ENCODE measurements at regions not wholly inside any gene's neighbourhood (a gene's known extent, or its start where the extent isn't known, plus 50 kb on each side); places are given as distances from the start of the nearest gene placed in this dataset.
"Not testable (repeated sequence)": the region's sequence is repeated elsewhere in the genome, so short reads cannot be mapped to it uniquely, and the experiment has no call there.

- TF ChIP-seq Cebpa-rat (IDR thresholded peaks at IDR 0.05) = no peak
- Histone ChIP-seq H3K4me1 (no peaks in the 10 kb centered on the region), H3K4me3 (no peak overlapping the region), H3K9ac (no peak overlapping the region), H3K36me3 (no peaks in the 10 kb centered on the region), H3K9me3 (replicated peaks in 1 of 11) (peaks cover 0 to 8% (median 0%) of the 10 kb centered on the region in 11 experiments; a peak in 3 of 22 replicates), H3K27ac (no peak overlapping the region), H4K20me1 (no peaks in the 10 kb centered on the region), H3K27me3 (no peaks in the 10 kb centered on the region), H3K4me2 (no peak overlapping the region)
These were observed 111.7 kb upstream of the HS3ST4 start for GRCh38 chr16:25580041-25580440.

DNA sequence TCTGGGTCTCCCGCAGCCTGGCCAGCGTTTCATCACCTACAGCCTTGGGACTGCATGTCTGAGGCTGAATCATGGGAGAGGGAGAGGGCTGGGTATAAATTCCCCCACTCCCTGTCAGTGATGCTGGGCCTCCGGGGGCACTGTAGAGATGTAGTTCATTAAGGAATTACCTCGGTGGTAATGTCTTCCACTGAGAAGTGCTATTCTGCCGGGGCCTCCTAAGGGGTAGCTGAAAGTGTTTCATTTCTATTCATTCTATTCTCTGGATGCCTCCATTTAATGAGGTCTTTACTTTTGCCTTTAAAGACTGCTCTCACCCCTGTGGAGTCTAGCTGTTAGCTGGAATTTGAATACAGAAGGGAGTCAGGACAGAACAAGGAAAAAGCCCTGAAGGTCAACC, 116.4 kb upstream of the HS3ST4 start:
- Histone ChIP-seq H3K4me2 (no peak overlapping the region), H3K36me3 (no peaks in the 10 kb centered on the region), H3K4me1 (no peaks in the 10 kb centered on the region), H3K4me3 (no peak overlapping the region), H3K9ac (no peak overlapping the region), H3K27ac (no peak overlapping the region), H3K27me3 (no peaks in the 10 kb centered on the region), H4K20me1 (no peaks in the 10 kb centered on the region), H3K9me3 (replicated peaks in 1 of 11) (peaks cover 0 to 8% (median 0%) of the 10 kb centered on the region in 11 experiments; a peak in 3 of 22 replicates)
- TF ChIP-seq Cebpa-rat (IDR thresholded peaks at IDR 0.05) = no peak

- no peak for TF ChIP-seq Cebpa-rat (IDR thresholded peaks at IDR 0.05)
- Histone ChIP-seq H4K20me1 (no peaks in the 10 kb centered on the region), H3K9me3 (replicated peaks in 1 of 11) (peaks cover 0 to 22% (median 10%) of the 10 kb centered on the region in 11 experiments; a peak in 15 of 22 replicates), H3K4me1 (no peaks in the 10 kb centered on the region), H3K4me3 (no peak overlapping the region), H3K9ac (no peak overlapping the region), H3K36me3 (no peaks in the 10 kb centered on the region), H3K4me2 (no peak overlapping the region), H3K27ac (no peak overlapping the region), H3K27me3 (no peaks in the 10 kb centered on the region)
These were observed 120.0 kb upstream of the HS3ST4 start for GRCh38 chr16:25571712-25572111.

DNA sequence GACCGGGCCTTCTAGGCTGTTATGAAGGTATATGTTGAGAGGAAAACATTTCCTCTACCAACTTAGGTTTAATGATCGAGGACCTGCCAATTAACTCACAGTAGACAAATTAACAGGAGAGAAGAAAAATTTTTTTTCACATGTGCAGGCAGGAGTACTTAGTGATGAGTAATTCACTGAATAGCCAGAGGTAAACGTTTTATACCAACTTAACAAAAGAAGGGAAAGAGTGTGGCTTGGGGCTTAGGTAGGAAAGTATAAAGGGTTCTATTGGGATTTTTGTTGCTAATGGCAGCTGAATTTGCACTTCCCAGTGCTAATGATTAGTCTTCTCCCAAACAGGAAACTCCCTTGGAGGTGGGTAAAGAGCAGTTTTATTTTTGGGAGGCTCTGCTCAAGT, 121.6 kb upstream of the HS3ST4 start:
- H3K4me3 ChIP-seq = no peak overlapping the region
- H3K4me1 ChIP-seq = no peaks in the 10 kb centered on the region
- H3K27ac ChIP-seq = no peak overlapping the region
- TF ChIP-seq Cebpa-rat (IDR thresholded peaks at IDR 0.05) = no peak
- H3K27me3 ChIP-seq = no peaks in the 10 kb centered on the region
- no peaks in the 10 kb centered on the region for H4K20me1 ChIP-seq
- H3K9ac ChIP-seq = no peak overlapping the region
- H3K4me2 ChIP-seq = no peak overlapping the region
- H3K9me3 ChIP-seq (replicated peaks in 1 of 11) = peaks cover 0 to 16% (median 10%) of the 10 kb centered on the region in 11 experiments; a peak in 13 of 22 replicates
- no peaks in the 10 kb centered on the region for H3K36me3 ChIP-seq

- Histone ChIP-seq H3K4me1 (no peaks in the 10 kb centered on the region), H3K9me3 (replicated peaks in 1 of 11) (peaks cover 0 to 25% (median 11%) of the 10 kb centered on the region in 11 experiments; a peak in 13 of 22 replicates), H3K36me3 (no peaks in the 10 kb centered on the region), H4K20me1 (no peaks in the 10 kb centered on the region), H3K9ac (no peak overlapping the region), H3K27me3 (no peaks in the 10 kb centered on the region), H3K4me2 (no peak overlapping the region), H3K4me3 (no peak overlapping the region), H3K27ac (no peak overlapping the region)
- TF ChIP-seq Cebpa-rat (IDR thresholded peaks at IDR 0.05) = no peak
These were observed 122.8 kb upstream of the HS3ST4 start for GRCh38 chr16:25568991-25569390.

- H3K4me1 ChIP-seq = no peaks in the 10 kb centered on the region
- no peak overlapping the region for H3K27ac ChIP-seq
- no peaks in the 10 kb centered on the region for H3K36me3 ChIP-seq
- H3K4me2 ChIP-seq = no peak overlapping the region
- TF ChIP-seq Cebpa-rat (IDR thresholded peaks at IDR 0.05) = no peak
- peaks cover 0 to 48% (median 18%) of the 10 kb centered on the region in 11 experiments; a peak in 20 of 22 replicates for H3K9me3 ChIP-seq (replicated peaks in 1 of 11)
- H4K20me1 ChIP-seq = no peaks in the 10 kb centered on the region
- no peaks in the 10 kb centered on the region for H3K27me3 ChIP-seq
- H3K4me3 ChIP-seq = no peak overlapping the region
- H3K9ac ChIP-seq = no peak overlapping the region
These were observed 125.6 kb upstream of the HS3ST4 start for GRCh38 chr16:25566183-25566582.

DNA sequence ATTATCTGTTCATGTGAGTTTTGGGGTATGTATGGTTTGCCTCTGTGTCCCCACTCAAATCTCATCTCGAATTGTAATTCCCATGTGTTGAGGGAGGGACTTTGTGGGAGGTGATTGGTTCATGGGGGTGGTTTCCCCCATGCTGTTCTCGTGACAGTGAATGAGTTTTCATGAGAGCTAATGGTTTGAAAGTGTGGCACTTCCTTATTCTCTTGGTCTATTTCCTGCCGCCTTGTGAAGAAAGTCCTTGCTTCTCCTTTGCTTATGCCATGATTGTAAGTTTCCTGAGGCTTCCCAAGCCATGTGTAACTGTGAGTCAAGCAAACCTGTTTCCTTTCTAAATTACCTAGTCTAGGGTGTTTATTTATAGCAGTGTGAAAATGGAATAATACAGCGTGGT, 128.1 kb upstream of the HS3ST4 start:
- Histone ChIP-seq H3K27ac (no peak overlapping the region), H3K4me2 (no peak overlapping the region), H3K4me1 (no peaks in the 10 kb centered on the region), H3K36me3 (no peaks in the 10 kb centered on the region), H3K9me3 (replicated peaks in 1 of 11) (peaks cover 0 to 60% (median 21%) of the 10 kb centered on the region in 11 experiments; a peak in 20 of 22 replicates), H3K9ac (no peak overlapping the region), H3K27me3 (no peaks in the 10 kb centered on the region), H4K20me1 (no peaks in the 10 kb centered on the region), H3K4me3 (no peak overlapping the region)
- no peak for TF ChIP-seq Cebpa-rat (IDR thresholded peaks at IDR 0.05)

GRCh38 chr16:25561723-25562122, 130.0 kb upstream of the HS3ST4 start:
- not testable (repeated sequence) for H3K27me3 ChIP-seq, H3K36me3 ChIP-seq, H3K27ac ChIP-seq, H3K9ac ChIP-seq, H3K4me1 ChIP-seq, H3K4me2 ChIP-seq, H4K20me1 ChIP-seq, H3K4me3 ChIP-seq
- peaks cover 0 to 66% (median 18%) of the 10 kb centered on the region in 11 experiments; a peak in 19 of 22 replicates for H3K9me3 ChIP-seq (replicated peaks in 1 of 11)

- H3K27ac ChIP-seq, H4K20me1 ChIP-seq, H3K9ac ChIP-seq, H3K4me2 ChIP-seq, H3K27me3 ChIP-seq, H3K4me3 ChIP-seq, H3K36me3 ChIP-seq: not testable (repeated sequence)
- Histone ChIP-seq H3K9me3 (replicated peaks in 1 of 11) (peaks cover 14 to 54% (median 35%) of the 10 kb centered on the region in 11 experiments), H3K4me1 (peaks cover 0 to 10% (median 2%) of the 10 kb centered on the region in 10 experiments; a peak in 3 of 20 replicates)
These were observed 134.8 kb upstream of the HS3ST4 start for GRCh38 chr16:25556968-25557312.

GRCh38 chr16:25556289-25556967, 135.3 kb upstream of the HS3ST4 start:
- H3K4me2 ChIP-seq, H3K27ac ChIP-seq, H4K20me1 ChIP-seq, H3K36me3 ChIP-seq, H3K9ac ChIP-seq, H3K4me3 ChIP-seq, H3K27me3 ChIP-seq: not testable (repeated sequence)
- peaks cover 0 to 10% (median 2%) of the 10 kb centered on the region in 10 experiments; a peak in 3 of 20 replicates for H3K4me1 ChIP-seq
- H3K9me3 ChIP-seq (replicated peaks in 1 of 11) = peaks cover 14 to 49% (median 30%) of the 10 kb centered on the region in 11 experiments
